DND-41 (cell line): ENCODE measurements at regions not wholly inside any gene's neighbourhood (a gene's known extent, or its start where the extent isn't known, plus 50 kb on each side); places are given as distances from the start of the nearest gene placed in this dataset.

Source experiments
- EZH2 ChIP-seq: IDR thresholded peaks from 3 replicates; pipeline ENCODE4 v1.6.1; 2012; ENCODE audit warnings: borderline replicate concordance, low read depth, mild to moderate bottlenecking, moderate library complexity, low read length, inconsistent platforms; ENCODE audit not compliant: severe bottlenecking
- TF ChIP-seq, protein P1 (sequence below): IDR thresholded peaks from 2 replicates; pipeline ENCODE4 v1.5.1; 2012; ENCODE audit warnings: borderline replicate concordance, low read length, moderate library complexity, mild to moderate bottlenecking; ENCODE audit not compliant: poor library complexity, severe bottlenecking; ENCODE audit errors: extremely low read depth

DNA sequence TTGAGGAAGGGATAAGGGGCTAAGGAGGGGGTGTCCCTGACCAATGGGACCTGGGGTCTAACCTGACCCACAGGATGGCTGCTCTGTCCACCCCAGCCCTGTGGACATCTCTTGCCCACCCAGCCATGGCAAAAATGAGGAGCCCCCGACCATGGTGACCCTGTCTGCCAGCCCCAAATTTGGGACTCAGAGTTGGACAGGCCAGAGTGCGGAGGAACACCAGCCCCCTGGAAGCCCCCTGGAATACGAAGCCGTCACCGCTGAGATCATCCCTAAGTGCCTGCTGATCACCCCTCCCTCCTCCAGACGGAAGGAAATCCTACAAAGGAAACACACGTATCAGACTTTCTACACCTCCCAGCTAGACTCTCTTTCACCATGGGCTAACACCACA is 119.3 kb downstream of the SIK1 start:
- TF ChIP-seq, protein P1, sequence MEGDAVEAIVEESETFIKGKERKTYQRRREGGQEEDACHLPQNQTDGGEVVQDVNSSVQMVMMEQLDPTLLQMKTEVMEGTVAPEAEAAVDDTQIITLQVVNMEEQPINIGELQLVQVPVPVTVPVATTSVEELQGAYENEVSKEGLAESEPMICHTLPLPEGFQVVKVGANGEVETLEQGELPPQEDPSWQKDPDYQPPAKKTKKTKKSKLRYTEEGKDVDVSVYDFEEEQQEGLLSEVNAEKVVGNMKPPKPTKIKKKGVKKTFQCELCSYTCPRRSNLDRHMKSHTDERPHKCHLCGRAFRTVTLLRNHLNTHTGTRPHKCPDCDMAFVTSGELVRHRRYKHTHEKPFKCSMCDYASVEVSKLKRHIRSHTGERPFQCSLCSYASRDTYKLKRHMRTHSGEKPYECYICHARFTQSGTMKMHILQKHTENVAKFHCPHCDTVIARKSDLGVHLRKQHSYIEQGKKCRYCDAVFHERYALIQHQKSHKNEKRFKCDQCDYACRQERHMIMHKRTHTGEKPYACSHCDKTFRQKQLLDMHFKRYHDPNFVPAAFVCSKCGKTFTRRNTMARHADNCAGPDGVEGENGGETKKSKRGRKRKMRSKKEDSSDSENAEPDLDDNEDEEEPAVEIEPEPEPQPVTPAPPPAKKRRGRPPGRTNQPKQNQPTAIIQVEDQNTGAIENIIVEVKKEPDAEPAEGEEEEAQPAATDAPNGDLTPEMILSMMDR: no peak
- TF ChIP-seq EZH2: no peak
